ENCODE measurements at regions not wholly inside any gene's neighbourhood (a gene's known extent, or its start where the extent isn't known, plus 50 kb on each side); places are given as distances from the start of the nearest gene placed in this dataset.

- TF ChIP-seq, protein P1, sequence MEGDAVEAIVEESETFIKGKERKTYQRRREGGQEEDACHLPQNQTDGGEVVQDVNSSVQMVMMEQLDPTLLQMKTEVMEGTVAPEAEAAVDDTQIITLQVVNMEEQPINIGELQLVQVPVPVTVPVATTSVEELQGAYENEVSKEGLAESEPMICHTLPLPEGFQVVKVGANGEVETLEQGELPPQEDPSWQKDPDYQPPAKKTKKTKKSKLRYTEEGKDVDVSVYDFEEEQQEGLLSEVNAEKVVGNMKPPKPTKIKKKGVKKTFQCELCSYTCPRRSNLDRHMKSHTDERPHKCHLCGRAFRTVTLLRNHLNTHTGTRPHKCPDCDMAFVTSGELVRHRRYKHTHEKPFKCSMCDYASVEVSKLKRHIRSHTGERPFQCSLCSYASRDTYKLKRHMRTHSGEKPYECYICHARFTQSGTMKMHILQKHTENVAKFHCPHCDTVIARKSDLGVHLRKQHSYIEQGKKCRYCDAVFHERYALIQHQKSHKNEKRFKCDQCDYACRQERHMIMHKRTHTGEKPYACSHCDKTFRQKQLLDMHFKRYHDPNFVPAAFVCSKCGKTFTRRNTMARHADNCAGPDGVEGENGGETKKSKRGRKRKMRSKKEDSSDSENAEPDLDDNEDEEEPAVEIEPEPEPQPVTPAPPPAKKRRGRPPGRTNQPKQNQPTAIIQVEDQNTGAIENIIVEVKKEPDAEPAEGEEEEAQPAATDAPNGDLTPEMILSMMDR (tag by site-specific recombination; IDR thresholded peaks at IDR 0.05) = no peak
- TF ChIP-seq, protein P2, sequence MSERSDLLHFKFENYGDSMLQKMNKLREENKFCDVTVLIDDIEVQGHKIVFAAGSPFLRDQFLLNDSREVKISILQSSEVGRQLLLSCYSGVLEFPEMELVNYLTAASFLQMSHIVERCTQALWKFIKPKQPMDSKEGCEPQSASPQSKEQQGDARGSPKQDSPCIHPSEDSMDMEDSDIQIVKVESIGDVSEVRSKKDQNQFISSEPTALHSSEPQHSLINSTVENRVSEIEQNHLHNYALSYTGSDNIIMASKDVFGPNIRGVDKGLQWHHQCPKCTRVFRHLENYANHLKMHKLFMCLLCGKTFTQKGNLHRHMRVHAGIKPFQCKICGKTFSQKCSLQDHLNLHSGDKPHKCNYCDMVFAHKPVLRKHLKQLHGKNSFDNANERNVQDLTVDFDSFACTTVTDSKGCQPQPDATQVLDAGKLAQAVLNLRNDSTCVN (tag by site-specific recombination; optimal IDR thresholded peaks at IDR 0.05) = no peak
- TF ChIP-seq KLF1 (tag by site-specific recombination; IDR thresholded peaks at IDR 0.05) (no peak), ZFP41 (tag by site-specific recombination; IDR thresholded peaks at IDR 0.05; ENCODE audit: borderline replicate concordance) (no peak), ZNF239 (tag by site-specific recombination; IDR thresholded peaks at IDR 0.05) (no peak), ZNF558 (tag by site-specific recombination; IDR thresholded peaks at IDR 0.05) (no peak), TCF7L2 (IDR thresholded peaks at IDR 0.05; ENCODE audit: borderline replicate concordance, low read depth, low read length) (peak; percentile 73), ZNF121 (tag by site-specific recombination; IDR thresholded peaks at IDR 0.05) (no peak), ZNF274 (IDR thresholded peaks at IDR 0.05; ENCODE audit: low read length) (no peak), ZNF274 (tag by site-specific recombination; IDR thresholded peaks at IDR 0.05; ENCODE audit: borderline replicate concordance) (no peak), ZNF555 (tag by site-specific recombination; conservative IDR thresholded peaks at IDR 0.05) (no peak), ZBTB17 (tag by site-specific recombination; IDR thresholded peaks at IDR 0.05) (no peak), ZNF488 (tag by site-specific recombination; IDR thresholded peaks at IDR 0.05) (no peak)
- TF ChIP-seq, protein P3, sequence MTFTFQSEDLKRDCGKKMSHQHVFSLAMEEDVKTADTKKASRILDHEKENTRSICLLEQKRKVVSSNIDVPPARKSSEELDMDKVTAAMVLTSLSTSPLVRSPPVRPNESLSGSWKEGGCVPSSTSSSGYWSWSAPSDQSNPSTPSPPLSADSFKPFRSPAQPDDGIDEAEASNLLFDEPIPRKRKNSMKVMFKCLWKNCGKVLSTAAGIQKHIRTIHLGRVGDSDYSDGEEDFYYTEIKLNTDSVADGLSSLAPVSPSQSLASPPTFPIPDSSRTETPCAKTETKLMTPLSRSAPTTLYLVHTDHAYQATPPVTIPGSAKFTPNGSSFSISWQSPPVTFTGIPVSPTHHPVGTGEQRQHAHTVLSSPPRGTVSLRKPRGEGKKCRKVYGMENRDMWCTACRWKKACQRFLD (tag by site-specific recombination; IDR thresholded peaks at IDR 0.05) = no peak
- TF ChIP-seq, protein P4, sequence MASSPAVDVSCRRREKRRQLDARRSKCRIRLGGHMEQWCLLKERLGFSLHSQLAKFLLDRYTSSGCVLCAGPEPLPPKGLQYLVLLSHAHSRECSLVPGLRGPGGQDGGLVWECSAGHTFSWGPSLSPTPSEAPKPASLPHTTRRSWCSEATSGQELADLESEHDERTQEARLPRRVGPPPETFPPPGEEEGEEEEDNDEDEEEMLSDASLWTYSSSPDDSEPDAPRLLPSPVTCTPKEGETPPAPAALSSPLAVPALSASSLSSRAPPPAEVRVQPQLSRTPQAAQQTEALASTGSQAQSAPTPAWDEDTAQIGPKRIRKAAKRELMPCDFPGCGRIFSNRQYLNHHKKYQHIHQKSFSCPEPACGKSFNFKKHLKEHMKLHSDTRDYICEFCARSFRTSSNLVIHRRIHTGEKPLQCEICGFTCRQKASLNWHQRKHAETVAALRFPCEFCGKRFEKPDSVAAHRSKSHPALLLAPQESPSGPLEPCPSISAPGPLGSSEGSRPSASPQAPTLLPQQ (tag by site-specific recombination; IDR thresholded peaks at IDR 0.05) = no peak
These were observed 607.6 kb downstream of the SLITRK1 start for GRCh38 chr13:83274679-83275078.
